ENCODE measurements at regions not wholly inside any gene's neighbourhood (a gene's known extent, or its start where the extent isn't known, plus 50 kb on each side); places are given as distances from the start of the nearest gene placed in this dataset.

GRCh38 chrX:124725502-124725901, 379.1 kb downstream of the SH2D1A start:
- no peak overlapping the region for H3K4me3 ChIP-seq (ENCODE audit: low read depth in 1 of 3, low read length in 3 of 3)
- 90% methylated on average over 1 of the region's 1 CpG for WGBS
- H3K36me3 ChIP-seq (ENCODE audit: control insufficient read depth in 4 of 4, insufficient read depth in 3 of 4, low read depth in 1 of 4, low read length in 3 of 4): peaks cover 0 to 3% (median under 1%) of the 10 kb centered on the region in 4 donors
- DNase-seq (ENCODE audit: low spot score): no peak
- H3K27me3 ChIP-seq (ENCODE audit: control insufficient read depth in 4 of 4, insufficient read depth in 4 of 4, low read length in 3 of 4): no peaks in the 10 kb centered on the region
- TF ChIP-seq FOXA1 (IDR thresholded peaks at IDR 0.05) (no peak), YY1 (IDR thresholded peaks at IDR 0.05) (no peak), EGR1 (IDR thresholded peaks at IDR 0.05; ENCODE audit: low read depth in 2 of 2) (no peak), TAF1 (conservative IDR thresholded peaks at IDR 0.05) (no peak), SP1 (IDR thresholded peaks at IDR 0.05) (no peak), FOXA2 (IDR thresholded peaks at IDR 0.05) (no peak), RAD21 (IDR thresholded peaks at IDR 0.05) (no peak)
- no peaks in the 10 kb centered on the region for H3K4me1 ChIP-seq (ENCODE audit: control insufficient read depth in 4 of 4, insufficient read depth in 4 of 4, low read length in 3 of 4)
- no peak overlapping the region for H3K9ac ChIP-seq (ENCODE audit: low read depth in 1 of 2, low read length in 2 of 2)
- no peak overlapping the region for H3K27ac ChIP-seq (ENCODE audit: low read depth in 1 of 2, low read length in 2 of 2)
- H3K9me3 ChIP-seq (ENCODE audit: control insufficient read depth in 4 of 4, low read length in 3 of 4): no peaks in the 10 kb centered on the region

- no peak for TF ChIP-seq FOXA1 (IDR thresholded peaks at IDR 0.05)
- TF ChIP-seq ZBTB33 (IDR thresholded peaks at IDR 0.05): no peak
- no peak for TF ChIP-seq YY1 (IDR thresholded peaks at IDR 0.05)
- TF ChIP-seq GABPA (IDR thresholded peaks at IDR 0.05 in 1 of 2, conservative IDR thresholded peaks at IDR 0.05 in 1 of 2): no peak
- no peak for TF ChIP-seq JUND (IDR thresholded peaks at IDR 0.05)
- no peak for TF ChIP-seq FOXA2 (IDR thresholded peaks at IDR 0.05)
- TF ChIP-seq HNF4G (IDR thresholded peaks at IDR 0.05): no peak
- no peak overlapping the region for H3K27ac ChIP-seq (ENCODE audit: low read depth in 1 of 2, low read length in 2 of 2)
- 79% methylated on average over 2 of the region's 2 CpGs for WGBS
Measured at GRCh38 chrX:124726292-124726691, 379.9 kb downstream of the SH2D1A start.

GRCh38 chrX:124726881-124727280, 380.5 kb downstream of the SH2D1A start:
- no peak for TF ChIP-seq HNF4G (IDR thresholded peaks at IDR 0.05)
- no peak for TF ChIP-seq EGR1 (IDR thresholded peaks at IDR 0.05; ENCODE audit: low read depth in 2 of 2)
- no peak for TF ChIP-seq SP1 (IDR thresholded peaks at IDR 0.05)
- TF ChIP-seq RXRA (IDR thresholded peaks at IDR 0.05): no peak
- no peak for TF ChIP-seq RAD21 (IDR thresholded peaks at IDR 0.05)
- TF ChIP-seq YY1 (IDR thresholded peaks at IDR 0.05): no peak
- no peak for TF ChIP-seq HNF4A (conservative IDR thresholded peaks at IDR 0.05)
- WGBS: 76% methylated on average over 1 of the region's 1 CpG
- Histone ChIP-seq H3K4me1 (ENCODE audit: control insufficient read depth in 4 of 4, insufficient read depth in 4 of 4, low read length in 3 of 4) (no peaks in the 10 kb centered on the region), H3K36me3 (ENCODE audit: control insufficient read depth in 4 of 4, insufficient read depth in 3 of 4, low read depth in 1 of 4, low read length in 3 of 4) (peaks cover 0 to 3% (median under 1%) of the 10 kb centered on the region in 4 donors), H3K27ac (ENCODE audit: low read depth in 1 of 2, low read length in 2 of 2) (no peak overlapping the region), H3K9ac (ENCODE audit: low read depth in 1 of 2, low read length in 2 of 2) (no peak overlapping the region), H3K9me3 (ENCODE audit: control insufficient read depth in 4 of 4, low read length in 3 of 4) (no peaks in the 10 kb centered on the region), H3K27me3 (ENCODE audit: control insufficient read depth in 4 of 4, insufficient read depth in 4 of 4, low read length in 3 of 4) (no peaks in the 10 kb centered on the region), H3K4me3 (ENCODE audit: low read depth in 1 of 3, low read length in 3 of 3) (no peak overlapping the region)
- no peak for DNase-seq (ENCODE audit: low spot score)

More at GRCh38 chrX:124726292-124726691, 379.9 kb downstream of the SH2D1A start:
- H3K4me3 ChIP-seq (ENCODE audit: low read depth in 1 of 3, low read length in 3 of 3): no peak overlapping the region
- H3K9me3 ChIP-seq (ENCODE audit: control insufficient read depth in 4 of 4, low read length in 3 of 4): no peaks in the 10 kb centered on the region
- no peak for DNase-seq (ENCODE audit: low spot score)
- H3K27me3 ChIP-seq (ENCODE audit: control insufficient read depth in 4 of 4, insufficient read depth in 4 of 4, low read length in 3 of 4): no peaks in the 10 kb centered on the region
- peaks cover 0 to 3% (median under 1%) of the 10 kb centered on the region in 4 donors for H3K36me3 ChIP-seq (ENCODE audit: control insufficient read depth in 4 of 4, insufficient read depth in 3 of 4, low read depth in 1 of 4, low read length in 3 of 4)
- no peaks in the 10 kb centered on the region for H3K4me1 ChIP-seq (ENCODE audit: control insufficient read depth in 4 of 4, insufficient read depth in 4 of 4, low read length in 3 of 4)
- no peak overlapping the region for H3K9ac ChIP-seq (ENCODE audit: low read depth in 1 of 2, low read length in 2 of 2)
